IPS-20b (cell line): ENCODE measurements at regions not wholly inside any gene's neighbourhood (a gene's known extent, or its start where the extent isn't known, plus 50 kb on each side); places are given as distances from the start of the nearest gene placed in this dataset.

Experiments used
- H3K27ac ChIP-seq: one replicate; pipeline ENCODE4 v1.5.1; 2013; ENCODE audit warnings: low read length
- H3K27me3 ChIP-seq: 2 replicates; pipeline ENCODE4 v1.6.1; 2013; ENCODE audit warnings: mild to moderate bottlenecking, low read length, inconsistent platforms; ENCODE audit not compliant: insufficient read depth
- H3K36me3 ChIP-seq: 2 replicates; pipeline ENCODE4 v1.6.1; 2013; ENCODE audit warnings: low read depth, mild to moderate bottlenecking, inconsistent platforms, low read length, moderate library complexity; ENCODE audit not compliant: insufficient read depth
- H3K4me1 ChIP-seq: 2 replicates; pipeline ENCODE4 v1.6.1; 2013; ENCODE audit warnings: mild to moderate bottlenecking, control low read depth, inconsistent platforms, low read length, moderate library complexity; ENCODE audit not compliant: insufficient read depth
- H3K4me3 ChIP-seq: 2 replicates; pipeline ENCODE4 v1.5.1; 2013; ENCODE audit warnings: mild to moderate bottlenecking, low read length, inconsistent platforms
- H3K9ac ChIP-seq: 2 replicates; pipeline ENCODE4 v1.6.1; 2013; ENCODE audit warnings: low read depth, mild to moderate bottlenecking, inconsistent platforms, low read length, moderate library complexity
- H3K9me3 ChIP-seq: 2 replicates; pipeline ENCODE4 v1.6.1; 2013; ENCODE audit warnings: mild to moderate bottlenecking, low read depth, low read length, inconsistent platforms; ENCODE audit not compliant: insufficient read depth

GRCh38 chr1:218741852-218742251, 396.7 kb downstream of the TGFB2 start:
- H3K9me3 ChIP-seq: no peaks in the 10 kb centered on the region
- no peaks in the 10 kb centered on the region for H3K27me3 ChIP-seq
- H3K27ac ChIP-seq: no peak overlapping the region
- H3K36me3 ChIP-seq: no peaks in the 10 kb centered on the region
- no peak overlapping the region for H3K4me3 ChIP-seq
- no peak overlapping the region for H3K9ac ChIP-seq
- no peaks in the 10 kb centered on the region for H3K4me1 ChIP-seq

GRCh38 chr1:218742467-218743262, 397.5 kb downstream of the TGFB2 start:
- Histone ChIP-seq H3K4me3 (no peak overlapping the region), H3K4me1 (no peaks in the 10 kb centered on the region), H3K27ac (no peak overlapping the region), H3K27me3 (no peaks in the 10 kb centered on the region), H3K36me3 (no peaks in the 10 kb centered on the region), H3K9ac (no peak overlapping the region), H3K9me3 (no peaks in the 10 kb centered on the region)

GRCh38 chr1:218743861-218744505, 398.8 kb downstream of the TGFB2 start:
- H3K4me3 ChIP-seq: no peak overlapping the region
- H3K27ac ChIP-seq: no peak overlapping the region
- no peaks in the 10 kb centered on the region for H3K9me3 ChIP-seq
- no peaks in the 10 kb centered on the region for H3K36me3 ChIP-seq
- no peaks in the 10 kb centered on the region for H3K4me1 ChIP-seq
- no peak overlapping the region for H3K9ac ChIP-seq
- no peaks in the 10 kb centered on the region for H3K27me3 ChIP-seq

GRCh38 chr1:218748071-218748470, 402.9 kb downstream of the TGFB2 start:
- Histone ChIP-seq H3K4me1 (no peaks in the 10 kb centered on the region), H3K27me3 (no peaks in the 10 kb centered on the region), H3K9me3 (no peaks in the 10 kb centered on the region), H3K36me3 (no peaks in the 10 kb centered on the region), H3K4me3 (no peak overlapping the region), H3K9ac (no peak overlapping the region), H3K27ac (no peak overlapping the region)

GRCh38 chr1:218750216-218750970, 405.3 kb downstream of the TGFB2 start:
- Histone ChIP-seq H3K9me3 (no peaks in the 10 kb centered on the region), H3K36me3 (no peaks in the 10 kb centered on the region), H3K9ac (no peak overlapping the region), H3K27ac (no peak overlapping the region), H3K4me3 (no peak overlapping the region), H3K4me1 (no peaks in the 10 kb centered on the region), H3K27me3 (no peaks in the 10 kb centered on the region)

- no peak overlapping the region for H3K4me3 ChIP-seq
- H3K4me1 ChIP-seq: no peaks in the 10 kb centered on the region
- H3K36me3 ChIP-seq: no peaks in the 10 kb centered on the region
- H3K9me3 ChIP-seq: no peaks in the 10 kb centered on the region
- H3K9ac ChIP-seq: no peak overlapping the region
- H3K27me3 ChIP-seq: no peaks in the 10 kb centered on the region
- no peak overlapping the region for H3K27ac ChIP-seq
These were observed 406.2 kb downstream of the TGFB2 start for GRCh38 chr1:218751208-218751948.

GRCh38 chr1:218752126-218752525, 407.0 kb downstream of the TGFB2 start:
- no peaks in the 10 kb centered on the region for H3K4me1 ChIP-seq
- H3K27me3 ChIP-seq: no peaks in the 10 kb centered on the region
- no peak overlapping the region for H3K27ac ChIP-seq
- H3K9ac ChIP-seq: no peak overlapping the region
- no peaks in the 10 kb centered on the region for H3K36me3 ChIP-seq
- H3K4me3 ChIP-seq: no peak overlapping the region
- no peaks in the 10 kb centered on the region for H3K9me3 ChIP-seq

- H3K4me1 ChIP-seq: no peaks in the 10 kb centered on the region
- no peak overlapping the region for H3K9ac ChIP-seq
- H3K36me3 ChIP-seq: no peaks in the 10 kb centered on the region
- no peak overlapping the region for H3K27ac ChIP-seq
- H3K9me3 ChIP-seq: no peaks in the 10 kb centered on the region
- H3K4me3 ChIP-seq: no peak overlapping the region
- no peaks in the 10 kb centered on the region for H3K27me3 ChIP-seq
These were observed 409.3 kb downstream of the TGFB2 start for GRCh38 chr1:218754477-218754876.

- H3K9me3 ChIP-seq: no peaks in the 10 kb centered on the region
- no peak overlapping the region for H3K27ac ChIP-seq
- no peaks in the 10 kb centered on the region for H3K36me3 ChIP-seq
- H3K9ac ChIP-seq: no peak overlapping the region
- H3K4me3 ChIP-seq: no peak overlapping the region
- H3K27me3 ChIP-seq: no peaks in the 10 kb centered on the region
- H3K4me1 ChIP-seq: no peaks in the 10 kb centered on the region
These were observed 410.0 kb downstream of the TGFB2 start for GRCh38 chr1:218755128-218755527.

GRCh38 chr1:218759795-218760194, 413.9 kb upstream of the LYPLAL1 start:
- H3K4me3 ChIP-seq: no peak overlapping the region
- no peak overlapping the region for H3K9ac ChIP-seq
- no peaks in the 10 kb centered on the region for H3K9me3 ChIP-seq
- H3K4me1 ChIP-seq: no peaks in the 10 kb centered on the region
- no peak overlapping the region for H3K27ac ChIP-seq
- H3K36me3 ChIP-seq: no peaks in the 10 kb centered on the region
- H3K27me3 ChIP-seq: no peaks in the 10 kb centered on the region
